Cardiac muscle cell (in vitro differentiated cells and primary cell): ENCODE measurements at regions not wholly inside any gene's neighbourhood (a gene's known extent, or its start where the extent isn't known, plus 50 kb on each side); places are given as distances from the start of the nearest gene placed in this dataset.

Source experiments
- DNase-seq, 2 donors: peaks; one replicate each; pipeline versions ENCODE4 v3.0.0 to v3.0.0-alpha.2; 2010 to 2017; ENCODE audit warnings: low read depth in 1 of 2, low spot score in 1 of 2
- H3K27ac ChIP-seq: fragments of 200-600 bp; sonication (generic); 2 replicates; pipeline ENCODE4 v1.5.1; 2016
- H3K27me3 ChIP-seq: fragments of 200-600 bp; sonication (generic); 2 replicates; pipeline ENCODE4 v1.6.0; 2016; ENCODE audit warnings: control low read depth
- H3K36me3 ChIP-seq: fragments of 200-600 bp; sonication (generic); 2 replicates; pipeline ENCODE4 v1.5.1; 2016; ENCODE audit warnings: control low read depth
- H3K4me1 ChIP-seq: fragments of 200-600 bp; sonication (generic); 2 replicates; pipeline ENCODE4 v1.8.1; 2017; ENCODE audit warnings: low read depth, mild to moderate bottlenecking, mixed run types
- H3K4me3 ChIP-seq: fragments of 200-600 bp; sonication (generic); 2 replicates; pipeline ENCODE4 v1.5.1; 2016; ENCODE audit warnings: mild to moderate bottlenecking
- H3K9me3 ChIP-seq: fragments of 200-600 bp; sonication (generic); 2 replicates; pipeline ENCODE4 v1.5.1; 2017; ENCODE audit warnings: low read depth, mild to moderate bottlenecking, control low read depth
- TF ChIP-seq, protein P1 (sequence below): IDR thresholded peaks from 2 replicates; pipeline ENCODE4 v1.5.1; 2012; ENCODE audit warnings: low read depth, mild to moderate bottlenecking, low read length

DNA sequence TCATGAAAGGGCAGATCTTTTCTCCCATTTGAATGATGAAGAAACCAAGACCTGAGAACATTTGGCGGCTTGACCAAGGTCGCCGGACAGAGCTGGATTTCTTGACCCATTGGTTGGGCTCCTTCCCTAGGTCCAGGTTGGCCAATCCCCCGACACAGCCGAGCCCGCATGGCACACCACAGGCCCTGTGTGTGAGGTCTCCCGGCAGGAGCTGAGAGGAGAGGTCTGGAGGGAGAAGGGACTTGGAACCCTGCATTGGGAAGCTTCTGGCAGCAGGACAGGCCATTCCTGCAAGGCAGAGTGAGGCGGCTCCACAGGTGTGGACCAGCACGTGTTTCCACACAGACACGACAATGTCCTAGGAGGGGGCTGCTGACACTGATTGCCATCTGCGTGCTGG, 98.6 kb upstream of the THY1 start:
- H3K9me3 ChIP-seq: no peaks in the 10 kb centered on the region
- H3K27me3 ChIP-seq: peaks cover under 1% of the 10 kb centered on the region
- no peak for DNase-seq
- no peak overlapping the region for H3K27ac ChIP-seq
- TF ChIP-seq, protein P1, sequence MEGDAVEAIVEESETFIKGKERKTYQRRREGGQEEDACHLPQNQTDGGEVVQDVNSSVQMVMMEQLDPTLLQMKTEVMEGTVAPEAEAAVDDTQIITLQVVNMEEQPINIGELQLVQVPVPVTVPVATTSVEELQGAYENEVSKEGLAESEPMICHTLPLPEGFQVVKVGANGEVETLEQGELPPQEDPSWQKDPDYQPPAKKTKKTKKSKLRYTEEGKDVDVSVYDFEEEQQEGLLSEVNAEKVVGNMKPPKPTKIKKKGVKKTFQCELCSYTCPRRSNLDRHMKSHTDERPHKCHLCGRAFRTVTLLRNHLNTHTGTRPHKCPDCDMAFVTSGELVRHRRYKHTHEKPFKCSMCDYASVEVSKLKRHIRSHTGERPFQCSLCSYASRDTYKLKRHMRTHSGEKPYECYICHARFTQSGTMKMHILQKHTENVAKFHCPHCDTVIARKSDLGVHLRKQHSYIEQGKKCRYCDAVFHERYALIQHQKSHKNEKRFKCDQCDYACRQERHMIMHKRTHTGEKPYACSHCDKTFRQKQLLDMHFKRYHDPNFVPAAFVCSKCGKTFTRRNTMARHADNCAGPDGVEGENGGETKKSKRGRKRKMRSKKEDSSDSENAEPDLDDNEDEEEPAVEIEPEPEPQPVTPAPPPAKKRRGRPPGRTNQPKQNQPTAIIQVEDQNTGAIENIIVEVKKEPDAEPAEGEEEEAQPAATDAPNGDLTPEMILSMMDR: no peak
- H3K4me1 ChIP-seq: no peaks in the 10 kb centered on the region
- no peak overlapping the region for H3K4me3 ChIP-seq
- H3K36me3 ChIP-seq: no peaks in the 10 kb centered on the region

DNA sequence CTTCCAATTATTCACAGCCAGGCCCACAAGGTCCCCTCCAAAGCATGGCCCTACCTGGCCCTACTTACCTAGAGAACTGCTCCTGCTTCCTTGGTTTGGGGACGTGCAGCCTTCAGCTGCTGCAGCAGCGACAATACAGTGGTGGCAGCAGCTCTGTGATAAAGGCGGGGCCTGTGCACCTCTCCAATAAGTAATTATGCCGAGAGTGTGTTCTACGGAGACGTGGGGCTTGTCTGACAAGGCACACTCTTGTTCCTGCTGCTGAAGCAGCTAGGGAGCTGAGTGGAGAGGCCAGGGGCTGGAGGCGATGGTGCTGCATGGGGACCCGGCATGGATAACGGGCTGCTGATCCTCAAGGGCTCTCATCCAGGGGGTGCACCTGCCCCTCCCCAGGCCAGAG, 98.0 kb upstream of the THY1 start:
- no peak overlapping the region for H3K4me3 ChIP-seq

DNA sequence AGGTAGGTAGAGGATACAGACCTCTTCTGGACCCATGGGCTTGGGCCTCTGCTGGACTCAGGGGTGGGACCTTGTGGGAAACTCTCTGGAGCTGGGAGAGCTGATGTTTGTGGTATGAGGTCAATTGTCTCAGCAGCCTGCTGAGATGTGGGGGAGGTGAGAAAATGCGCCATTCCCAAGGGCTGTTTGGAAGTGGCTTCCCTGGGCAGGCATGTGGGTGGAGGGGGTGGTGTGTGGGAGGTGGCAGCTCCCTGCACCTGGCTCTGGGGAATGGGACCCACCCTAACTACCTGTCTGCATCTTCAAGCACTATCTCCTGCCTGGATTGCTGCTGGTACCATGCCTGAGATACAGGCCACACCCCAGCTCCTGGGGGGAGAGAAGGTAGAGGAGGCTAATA, 97.4 kb upstream of the THY1 start:
- Histone ChIP-seq H3K4me1 (no peaks in the 10 kb centered on the region), H3K36me3 (no peaks in the 10 kb centered on the region), H3K27ac (no peak overlapping the region), H3K4me3 (no peak overlapping the region), H3K27me3 (peaks cover 8% of the 10 kb centered on the region), H3K9me3 (no peaks in the 10 kb centered on the region)
- TF ChIP-seq, protein P1: no peak
- DNase-seq: no peak

More for the DNA sequence above, 98.0 kb upstream of the THY1 start:
- Histone ChIP-seq H3K4me1 (no peaks in the 10 kb centered on the region), H3K36me3 (no peaks in the 10 kb centered on the region), H3K9me3 (no peaks in the 10 kb centered on the region), H3K27ac (no peak overlapping the region), H3K27me3 (peaks cover 7% of the 10 kb centered on the region)
- TF ChIP-seq, protein P1: no peak
- DNase-seq: no peak

DNA sequence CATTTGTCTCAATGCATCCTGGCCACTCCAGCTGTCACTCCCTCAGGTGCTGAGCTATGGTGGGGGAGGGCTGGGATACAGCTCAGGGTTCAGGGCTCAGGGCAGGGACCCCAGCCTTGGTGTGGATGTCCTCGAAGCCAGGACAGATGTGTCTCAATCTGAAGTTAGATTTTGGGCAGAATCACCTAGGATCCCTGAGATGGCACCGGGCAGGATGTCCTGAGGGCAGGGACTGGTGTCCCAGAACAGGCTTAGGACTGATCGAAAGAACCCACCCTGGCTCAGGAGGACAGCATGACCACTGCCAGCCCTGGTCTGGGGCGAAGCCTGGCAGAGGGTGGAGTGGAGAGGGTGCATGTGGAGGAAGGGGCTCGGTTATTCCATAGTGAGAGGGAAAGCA, 96.8 kb upstream of the THY1 start:
- Histone ChIP-seq H3K4me3 (no peak overlapping the region), H3K9me3 (no peaks in the 10 kb centered on the region), H3K27me3 (peaks cover 8% of the 10 kb centered on the region), H3K27ac (no peak overlapping the region), H3K36me3 (no peaks in the 10 kb centered on the region), H3K4me1 (no peaks in the 10 kb centered on the region)
- no peak for DNase-seq
- TF ChIP-seq, protein P1: no peak

DNA sequence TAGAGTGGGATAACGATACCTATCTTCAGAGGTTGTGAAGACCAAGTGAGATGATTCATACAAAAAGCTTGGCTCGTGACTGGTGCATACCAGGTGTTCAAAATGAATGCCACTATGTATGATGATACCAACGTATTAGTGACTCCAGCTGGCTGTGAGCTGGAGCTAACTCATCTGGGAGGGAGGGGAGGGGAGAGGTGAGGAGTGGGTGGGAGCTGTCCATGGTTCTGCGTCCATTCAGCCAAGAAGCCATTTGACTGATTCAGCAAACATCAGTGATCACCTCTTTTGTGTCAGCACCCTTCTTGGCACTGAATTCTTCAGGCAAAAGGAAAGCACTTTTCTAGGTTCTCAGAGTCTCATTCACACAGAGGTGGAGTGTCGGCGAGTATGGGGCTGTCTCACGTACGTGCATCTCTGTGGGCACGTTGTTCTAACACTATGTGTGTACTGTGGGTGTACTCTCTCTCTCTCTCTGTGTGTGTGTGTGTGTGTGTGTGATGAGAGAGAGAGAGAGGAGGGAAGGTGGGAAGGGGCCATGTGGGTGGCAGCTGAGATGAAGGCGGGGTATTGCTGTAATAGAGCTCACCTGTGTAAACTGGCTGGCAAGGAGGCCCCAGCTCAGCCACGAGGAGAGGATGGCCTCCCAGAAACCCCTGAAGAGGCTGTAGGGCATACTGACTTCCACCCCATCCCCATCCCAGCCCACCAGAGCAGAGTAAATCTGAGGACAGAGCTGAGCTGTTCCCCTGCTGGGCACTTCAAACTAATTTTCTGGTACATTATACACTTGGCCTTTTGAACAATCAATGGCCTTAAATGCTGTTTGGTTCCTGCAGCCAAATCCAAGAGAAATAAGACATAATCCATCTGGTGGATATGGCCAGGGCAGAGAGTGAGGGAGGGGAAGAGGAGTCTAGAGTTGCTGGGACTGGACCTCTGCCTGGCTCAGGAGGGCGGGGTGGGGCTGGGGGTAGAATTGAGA, 96.1 kb upstream of the THY1 start:
- no peaks in the 10 kb centered on the region for H3K9me3 ChIP-seq
- H3K27ac ChIP-seq: no peak overlapping the region
- TF ChIP-seq, protein P1: no peak
- H3K27me3 ChIP-seq: peaks cover 11% of the 10 kb centered on the region
- H3K4me1 ChIP-seq: no peaks in the 10 kb centered on the region
- H3K36me3 ChIP-seq: no peaks in the 10 kb centered on the region
- no peak overlapping the region for H3K4me3 ChIP-seq
- peak; percentile 66 to 88 for DNase-seq
